ENCODE measurements at regions not wholly inside any gene's neighbourhood (a gene's known extent, or its start where the extent isn't known, plus 50 kb on each side); places are given as distances from the start of the nearest gene placed in this dataset.

GRCh38 chr6:159106627-159107241 lies 61.9 kb upstream of the TAGAP start (continued):
- TF ChIP-seq NEUROD1 (IDR thresholded peaks at IDR 0.05; ENCODE audit: borderline replicate concordance, low read depth, low read length, partially characterized antibody): peak; percentile 89
- no peak for TF ChIP-seq FOXA1 (IDR thresholded peaks at IDR 0.05; ENCODE audit: borderline replicate concordance)
- TF ChIP-seq CBX3 (IDR thresholded peaks at IDR 0.05; ENCODE audit: borderline replicate concordance in 1 of 2, low read length in 2 of 2): no peak
- TF ChIP-seq TAF9B (IDR thresholded peaks at IDR 0.05; ENCODE audit: partially characterized antibody): no peak
- TF ChIP-seq TCF3 (CRISPR knock-in tag; IDR thresholded peaks at IDR 0.05): peak; percentile 49
- TF ChIP-seq ETV1 (tag; conservative IDR thresholded peaks at IDR 0.05; ENCODE audit: low read depth): peak; percentile 57; the same call in 1 of the 2 replicates
- TF ChIP-seq, protein P1, sequence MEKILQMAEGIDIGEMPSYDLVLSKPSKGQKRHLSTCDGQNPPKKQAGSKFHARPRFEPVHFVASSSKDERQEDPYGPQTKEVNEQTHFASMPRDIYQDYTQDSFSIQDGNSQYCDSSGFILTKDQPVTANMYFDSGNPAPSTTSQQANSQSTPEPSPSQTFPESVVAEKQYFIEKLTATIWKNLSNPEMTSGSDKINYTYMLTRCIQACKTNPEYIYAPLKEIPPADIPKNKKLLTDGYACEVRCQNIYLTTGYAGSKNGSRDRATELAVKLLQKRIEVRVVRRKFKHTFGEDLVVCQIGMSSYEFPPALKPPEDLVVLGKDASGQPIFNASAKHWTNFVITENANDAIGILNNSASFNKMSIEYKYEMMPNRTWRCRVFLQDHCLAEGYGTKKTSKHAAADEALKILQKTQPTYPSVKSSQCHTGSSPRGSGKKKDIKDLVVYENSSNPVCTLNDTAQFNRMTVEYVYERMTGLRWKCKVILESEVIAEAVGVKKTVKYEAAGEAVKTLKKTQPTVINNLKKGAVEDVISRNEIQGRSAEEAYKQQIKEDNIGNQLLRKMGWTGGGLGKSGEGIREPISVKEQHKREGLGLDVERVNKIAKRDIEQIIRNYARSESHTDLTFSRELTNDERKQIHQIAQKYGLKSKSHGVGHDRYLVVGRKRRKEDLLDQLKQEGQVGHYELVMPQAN (IDR thresholded peaks at IDR 0.05; ENCODE audit: borderline replicate concordance): no peak
- no peak for TF ChIP-seq PCBP1 (IDR thresholded peaks at IDR 0.05; ENCODE audit: low read depth, low read length, poor library complexity, severe bottlenecking)
- TF ChIP-seq FOXP1 (CRISPR knock-in tag; IDR thresholded peaks at IDR 0.05): no peak
- TF ChIP-seq, protein P2, sequence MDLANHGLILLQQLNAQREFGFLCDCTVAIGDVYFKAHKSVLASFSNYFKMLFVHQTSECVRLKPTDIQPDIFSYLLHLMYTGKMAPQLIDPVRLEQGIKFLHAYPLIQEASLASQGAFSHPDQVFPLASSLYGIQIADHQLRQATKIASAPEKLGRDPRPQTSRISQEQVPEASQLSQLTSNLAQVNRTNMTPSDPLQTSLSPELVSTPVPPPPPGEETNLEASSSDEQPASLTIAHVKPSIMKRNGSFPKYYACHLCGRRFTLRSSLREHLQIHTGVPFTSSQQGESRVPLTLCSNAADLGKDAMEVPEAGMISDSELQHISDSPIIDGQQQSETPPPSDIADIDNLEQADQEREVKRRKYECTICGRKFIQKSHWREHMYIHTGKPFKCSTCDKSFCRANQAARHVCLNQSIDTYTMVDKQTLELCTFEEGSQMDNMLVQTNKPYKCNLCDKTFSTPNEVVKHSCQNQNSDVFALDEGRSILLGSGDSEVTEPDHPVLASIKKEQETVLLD (IDR thresholded peaks at IDR 0.05): no peak
- TF ChIP-seq SIRT6 (IDR thresholded peaks at IDR 0.05; ENCODE audit: low read depth, low read length): no peak
- no peak for TF ChIP-seq RBM39 (optimal IDR thresholded peaks at IDR 0.05; ENCODE audit: low read depth, low read length)
- no peak for TF ChIP-seq SOX6 (IDR thresholded peaks at IDR 0.05)
- no peak for TF ChIP-seq TCF7L2 (IDR thresholded peaks at IDR 0.05; ENCODE audit: low read depth, low read length)
- TF ChIP-seq BCL6 (CRISPR knock-in tag; IDR thresholded peaks at IDR 0.05): no peak
- TF ChIP-seq ZC3H11A (IDR thresholded peaks at IDR 0.05; ENCODE audit: low read depth, low read length): no peak
- TF ChIP-seq, protein P3, sequence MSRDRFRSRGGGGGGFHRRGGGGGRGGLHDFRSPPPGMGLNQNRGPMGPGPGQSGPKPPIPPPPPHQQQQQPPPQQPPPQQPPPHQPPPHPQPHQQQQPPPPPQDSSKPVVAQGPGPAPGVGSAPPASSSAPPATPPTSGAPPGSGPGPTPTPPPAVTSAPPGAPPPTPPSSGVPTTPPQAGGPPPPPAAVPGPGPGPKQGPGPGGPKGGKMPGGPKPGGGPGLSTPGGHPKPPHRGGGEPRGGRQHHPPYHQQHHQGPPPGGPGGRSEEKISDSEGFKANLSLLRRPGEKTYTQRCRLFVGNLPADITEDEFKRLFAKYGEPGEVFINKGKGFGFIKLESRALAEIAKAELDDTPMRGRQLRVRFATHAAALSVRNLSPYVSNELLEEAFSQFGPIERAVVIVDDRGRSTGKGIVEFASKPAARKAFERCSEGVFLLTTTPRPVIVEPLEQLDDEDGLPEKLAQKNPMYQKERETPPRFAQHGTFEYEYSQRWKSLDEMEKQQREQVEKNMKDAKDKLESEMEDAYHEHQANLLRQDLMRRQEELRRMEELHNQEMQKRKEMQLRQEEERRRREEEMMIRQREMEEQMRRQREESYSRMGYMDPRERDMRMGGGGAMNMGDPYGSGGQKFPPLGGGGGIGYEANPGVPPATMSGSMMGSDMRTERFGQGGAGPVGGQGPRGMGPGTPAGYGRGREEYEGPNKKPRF (IDR thresholded peaks at IDR 0.05; ENCODE audit: low read depth, low read length): no peak
